ENCODE measurements at regions not wholly inside any gene's neighbourhood (a gene's known extent, or its start where the extent isn't known, plus 50 kb on each side); places are given as distances from the start of the nearest gene placed in this dataset.
"Not testable (repeated sequence)": the region's sequence is repeated elsewhere in the genome, so short reads cannot be mapped to it uniquely, and the experiment has no call there.

DNA sequence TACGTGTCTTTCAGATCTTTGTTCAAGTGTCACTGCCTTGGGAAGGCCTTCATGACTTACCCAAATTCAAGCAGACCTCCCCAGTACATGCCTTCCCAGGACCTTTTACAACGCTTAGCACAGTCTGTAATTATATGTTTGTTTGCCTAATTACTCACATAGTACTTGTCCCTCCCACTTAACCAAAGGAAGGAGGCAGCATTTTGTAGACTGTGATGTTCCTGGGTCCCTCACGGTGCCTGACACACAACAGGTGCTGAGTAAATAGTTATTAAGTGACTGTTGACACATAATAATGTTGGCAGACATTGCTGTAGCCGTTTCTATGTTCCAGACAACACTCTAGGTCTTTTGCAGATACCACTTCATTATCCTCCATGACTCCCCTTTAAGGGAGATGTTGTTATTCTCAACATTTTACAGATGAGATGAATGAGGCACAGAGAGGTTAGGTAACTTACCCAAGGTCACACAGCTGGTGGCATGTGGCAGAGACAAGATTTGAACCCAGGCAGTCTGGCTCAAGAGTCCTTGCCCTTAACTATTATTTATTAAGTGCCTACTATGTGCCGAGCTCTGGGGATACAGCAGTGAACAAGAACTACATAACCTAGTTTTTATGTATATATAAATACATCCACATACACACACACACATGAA is 130.7 kb downstream of the PHETA1 start:
- H3K36me3 ChIP-seq (ENCODE audit: control insufficient read depth, insufficient read depth, low read length) = no peaks in the 10 kb centered on the region
- H3K4me3 ChIP-seq (ENCODE audit: low read depth, low read length) = no peak overlapping the region
- H3K27me3 ChIP-seq (ENCODE audit: control insufficient read depth, insufficient read depth, low read length) = no peaks in the 10 kb centered on the region
- no peak for FAIRE-seq
- TF ChIP-seq, protein P1, sequence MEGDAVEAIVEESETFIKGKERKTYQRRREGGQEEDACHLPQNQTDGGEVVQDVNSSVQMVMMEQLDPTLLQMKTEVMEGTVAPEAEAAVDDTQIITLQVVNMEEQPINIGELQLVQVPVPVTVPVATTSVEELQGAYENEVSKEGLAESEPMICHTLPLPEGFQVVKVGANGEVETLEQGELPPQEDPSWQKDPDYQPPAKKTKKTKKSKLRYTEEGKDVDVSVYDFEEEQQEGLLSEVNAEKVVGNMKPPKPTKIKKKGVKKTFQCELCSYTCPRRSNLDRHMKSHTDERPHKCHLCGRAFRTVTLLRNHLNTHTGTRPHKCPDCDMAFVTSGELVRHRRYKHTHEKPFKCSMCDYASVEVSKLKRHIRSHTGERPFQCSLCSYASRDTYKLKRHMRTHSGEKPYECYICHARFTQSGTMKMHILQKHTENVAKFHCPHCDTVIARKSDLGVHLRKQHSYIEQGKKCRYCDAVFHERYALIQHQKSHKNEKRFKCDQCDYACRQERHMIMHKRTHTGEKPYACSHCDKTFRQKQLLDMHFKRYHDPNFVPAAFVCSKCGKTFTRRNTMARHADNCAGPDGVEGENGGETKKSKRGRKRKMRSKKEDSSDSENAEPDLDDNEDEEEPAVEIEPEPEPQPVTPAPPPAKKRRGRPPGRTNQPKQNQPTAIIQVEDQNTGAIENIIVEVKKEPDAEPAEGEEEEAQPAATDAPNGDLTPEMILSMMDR (IDR thresholded peaks at IDR 0.05; ENCODE audit: insufficient read depth, low read length, severe bottlenecking) = no peak
- peak; percentile 15 for DNase-seq (ENCODE audit: low read depth)

- H3K36me3 ChIP-seq (ENCODE audit: control insufficient read depth, insufficient read depth, low read length); H3K27me3 ChIP-seq (ENCODE audit: control insufficient read depth, insufficient read depth, low read length); H3K4me3 ChIP-seq (ENCODE audit: low read depth, low read length); FAIRE-seq; DNase-seq (ENCODE audit: low read depth): not testable (repeated sequence)
These were observed 134.4 kb downstream of the PHETA1 start for GRCh38 chr12:111234491-111234890.

DNA sequence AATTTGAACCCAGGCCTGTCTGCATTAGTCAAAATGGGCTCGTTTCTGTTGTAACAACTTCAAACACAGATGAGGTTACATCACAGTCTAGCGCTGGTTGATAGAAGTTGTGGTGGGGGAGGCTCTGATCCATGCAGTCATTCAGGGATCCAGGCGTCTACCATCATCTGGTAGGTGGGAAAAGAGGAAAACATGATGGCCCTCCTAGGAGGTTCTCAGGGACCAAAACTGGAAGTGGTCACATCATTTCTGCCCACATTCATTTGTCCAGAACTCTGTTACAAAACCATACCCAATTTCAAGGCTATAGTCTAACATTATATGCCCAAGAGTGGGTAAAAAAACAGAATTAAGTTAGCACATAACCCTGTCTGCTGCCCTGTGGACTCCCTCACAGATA is 135.1 kb downstream of the PHETA1 start:
- Histone ChIP-seq H3K27me3 (ENCODE audit: control insufficient read depth, insufficient read depth, low read length) (no peaks in the 10 kb centered on the region), H3K36me3 (ENCODE audit: control insufficient read depth, insufficient read depth, low read length) (no peaks in the 10 kb centered on the region), H3K4me3 (ENCODE audit: low read depth, low read length) (no peak overlapping the region)
- TF ChIP-seq, protein P1 (IDR thresholded peaks at IDR 0.05; ENCODE audit: insufficient read depth, low read length, severe bottlenecking) = no peak
- FAIRE-seq (no peak), DNase-seq (ENCODE audit: low read depth) (no peak)

DNA sequence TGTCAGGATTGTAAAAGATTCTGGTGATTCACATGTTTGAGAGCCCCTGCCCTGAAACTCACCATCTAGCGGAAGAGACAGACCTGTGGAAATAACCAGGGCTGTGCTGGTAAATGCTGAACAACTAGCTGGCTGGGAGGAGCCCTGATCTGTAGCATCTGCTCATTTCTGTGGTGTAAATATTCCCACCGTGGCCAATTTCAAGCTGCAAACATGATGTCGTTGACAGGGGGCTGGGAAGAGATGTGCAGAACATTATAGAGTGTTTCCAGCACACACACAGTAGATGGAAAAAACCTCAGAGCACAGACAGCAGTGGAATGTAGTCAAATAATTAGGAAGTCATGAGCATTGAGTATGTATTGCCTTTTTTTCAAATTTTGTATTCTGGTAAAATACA is 138.2 kb downstream of the PHETA1 start:
- FAIRE-seq (no peak), DNase-seq (ENCODE audit: low read depth) (no peak)
- no peaks in the 10 kb centered on the region for H3K27me3 ChIP-seq (ENCODE audit: control insufficient read depth, insufficient read depth, low read length)
- TF ChIP-seq, protein P1 (IDR thresholded peaks at IDR 0.05; ENCODE audit: insufficient read depth, low read length, severe bottlenecking) = no peak
- H3K4me3 ChIP-seq (ENCODE audit: low read depth, low read length) = no peak overlapping the region
- no peaks in the 10 kb centered on the region for H3K36me3 ChIP-seq (ENCODE audit: control insufficient read depth, insufficient read depth, low read length)

- TF ChIP-seq, protein P1 (IDR thresholded peaks at IDR 0.05; ENCODE audit: insufficient read depth, low read length, severe bottlenecking) = no peak
- no peaks in the 10 kb centered on the region for H3K27me3 ChIP-seq (ENCODE audit: control insufficient read depth, insufficient read depth, low read length)
- no peaks in the 10 kb centered on the region for H3K36me3 ChIP-seq (ENCODE audit: control insufficient read depth, insufficient read depth, low read length)
- no peak for FAIRE-seq
- H3K4me3 ChIP-seq (ENCODE audit: low read depth, low read length) = no peak overlapping the region
- no peak for DNase-seq (ENCODE audit: low read depth)
These were observed 139.8 kb downstream of the PHETA1 start for GRCh38 chr12:111228916-111229666.

DNA sequence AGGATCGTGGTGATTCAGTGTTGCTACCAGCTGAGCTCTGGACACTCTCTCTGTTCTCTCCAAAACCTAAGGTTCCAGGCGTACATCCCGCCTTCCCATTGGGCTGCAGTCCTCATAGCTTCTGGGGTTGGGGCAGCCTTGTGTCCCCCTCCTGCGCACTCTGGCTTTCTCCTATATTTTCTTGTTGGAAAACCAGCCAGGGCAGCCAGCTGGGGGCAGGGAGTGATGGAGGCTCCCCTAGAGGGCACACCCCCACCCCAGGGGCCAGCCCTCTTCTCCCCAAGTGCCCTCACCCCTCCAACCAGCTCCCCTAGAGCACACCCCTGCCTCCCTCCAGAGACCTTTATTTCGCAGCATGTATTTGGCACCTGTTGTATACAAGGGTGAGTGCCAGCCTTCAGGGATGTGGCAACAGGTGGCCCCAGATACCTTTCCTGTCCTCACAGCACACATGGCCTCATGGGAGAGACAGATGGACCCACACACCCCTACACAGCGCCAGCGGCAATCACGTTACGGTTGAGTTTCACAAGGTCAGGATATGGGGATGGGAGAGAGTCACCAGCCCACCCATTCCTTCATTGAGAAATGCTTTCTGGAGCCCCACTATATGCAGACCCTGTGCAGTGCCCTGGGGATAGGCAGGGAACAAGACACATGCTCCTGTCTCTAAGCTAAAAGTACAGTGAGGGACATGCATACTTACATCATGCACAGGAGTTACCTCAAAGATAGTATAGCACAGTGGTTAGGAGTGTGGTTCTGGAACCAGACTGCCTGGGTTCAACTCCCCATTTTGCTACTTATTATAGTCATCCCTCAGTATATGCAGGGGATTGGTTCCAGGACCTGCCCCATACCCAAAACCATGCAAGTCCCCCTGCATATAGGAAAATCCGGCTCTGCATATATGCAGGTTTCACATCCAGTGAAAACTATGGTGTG is 141.1 kb downstream of the PHETA1 start:
- Histone ChIP-seq H3K27me3 (ENCODE audit: control insufficient read depth, insufficient read depth, low read length) (no peaks in the 10 kb centered on the region), H3K36me3 (ENCODE audit: control insufficient read depth, insufficient read depth, low read length) (no peaks in the 10 kb centered on the region), H3K4me3 (ENCODE audit: low read depth, low read length) (no peak overlapping the region)
- DNase-seq (ENCODE audit: low read depth) (no peak), FAIRE-seq (no peak)
- TF ChIP-seq, protein P1 (IDR thresholded peaks at IDR 0.05; ENCODE audit: insufficient read depth, low read length, severe bottlenecking) = no peak

Measured in bronchial epithelial cell (primary cell).